K562 (cell line): ENCODE measurements at regions not wholly inside any gene's neighbourhood (a gene's known extent, or its start where the extent isn't known, plus 50 kb on each side); places are given as distances from the start of the nearest gene placed in this dataset.

Experiments
- CREBBP ChIP-seq: IDR thresholded peaks from one replicate; pipeline ENCODE4 v1.6.1; 2012; ENCODE audit warnings: low read depth, mild to moderate bottlenecking, control low read depth, inconsistent platforms, low read length
- KAT8 ChIP-seq: fragments of 450-650 bp; IDR thresholded peaks from 2 replicates; pipeline ENCODE4 v1.6.1; 2016; ENCODE audit warnings: low read depth, mild to moderate bottlenecking
- RUNX1 ChIP-seq: sonication (generic); IDR thresholded peaks from 2 replicates; pipeline ENCODE4 v1.6.1; 2016; ENCODE audit warnings: antibody characterized with exemption, low read depth
- TF ChIP-seq, protein P1 (sequence below): sonication (generic); formaldehyde crosslinking; IDR thresholded peaks from 2 replicates; pipeline ENCODE4 v1.8.0; 2023; ENCODE audit warnings: missing genetic modification reagents, mild to moderate bottlenecking, borderline replicate concordance
- TF ChIP-seq, protein P2 (sequence below): fragments of 250-450 bp; sonication (Bioruptor Pico); IDR thresholded peaks from 2 replicates; pipeline ENCODE4 v1.4.0; 2020; ENCODE audit warnings: mild to moderate bottlenecking, moderate library complexity, borderline replicate concordance

DNA sequence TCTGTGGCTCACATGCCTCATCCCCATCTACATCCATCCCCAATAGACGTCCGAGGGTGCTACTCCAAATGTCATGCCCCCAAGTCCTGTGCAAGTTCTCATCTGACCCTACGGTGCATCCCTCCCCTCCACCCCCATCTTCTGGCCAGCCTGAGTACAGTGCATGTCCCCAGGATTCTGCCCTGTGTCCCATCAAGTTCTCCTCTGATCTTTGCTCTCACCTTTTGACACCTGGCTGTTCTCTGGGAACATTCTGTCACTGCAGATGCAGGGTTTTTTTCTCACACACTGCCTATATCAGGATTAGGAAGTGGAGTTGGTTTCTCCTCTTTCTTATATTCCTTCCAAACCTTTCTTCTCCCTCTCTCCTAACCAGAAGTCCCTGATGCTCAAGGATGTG is 377.2 kb downstream of the GADD45G start (continued):
- TF ChIP-seq, protein P1, sequence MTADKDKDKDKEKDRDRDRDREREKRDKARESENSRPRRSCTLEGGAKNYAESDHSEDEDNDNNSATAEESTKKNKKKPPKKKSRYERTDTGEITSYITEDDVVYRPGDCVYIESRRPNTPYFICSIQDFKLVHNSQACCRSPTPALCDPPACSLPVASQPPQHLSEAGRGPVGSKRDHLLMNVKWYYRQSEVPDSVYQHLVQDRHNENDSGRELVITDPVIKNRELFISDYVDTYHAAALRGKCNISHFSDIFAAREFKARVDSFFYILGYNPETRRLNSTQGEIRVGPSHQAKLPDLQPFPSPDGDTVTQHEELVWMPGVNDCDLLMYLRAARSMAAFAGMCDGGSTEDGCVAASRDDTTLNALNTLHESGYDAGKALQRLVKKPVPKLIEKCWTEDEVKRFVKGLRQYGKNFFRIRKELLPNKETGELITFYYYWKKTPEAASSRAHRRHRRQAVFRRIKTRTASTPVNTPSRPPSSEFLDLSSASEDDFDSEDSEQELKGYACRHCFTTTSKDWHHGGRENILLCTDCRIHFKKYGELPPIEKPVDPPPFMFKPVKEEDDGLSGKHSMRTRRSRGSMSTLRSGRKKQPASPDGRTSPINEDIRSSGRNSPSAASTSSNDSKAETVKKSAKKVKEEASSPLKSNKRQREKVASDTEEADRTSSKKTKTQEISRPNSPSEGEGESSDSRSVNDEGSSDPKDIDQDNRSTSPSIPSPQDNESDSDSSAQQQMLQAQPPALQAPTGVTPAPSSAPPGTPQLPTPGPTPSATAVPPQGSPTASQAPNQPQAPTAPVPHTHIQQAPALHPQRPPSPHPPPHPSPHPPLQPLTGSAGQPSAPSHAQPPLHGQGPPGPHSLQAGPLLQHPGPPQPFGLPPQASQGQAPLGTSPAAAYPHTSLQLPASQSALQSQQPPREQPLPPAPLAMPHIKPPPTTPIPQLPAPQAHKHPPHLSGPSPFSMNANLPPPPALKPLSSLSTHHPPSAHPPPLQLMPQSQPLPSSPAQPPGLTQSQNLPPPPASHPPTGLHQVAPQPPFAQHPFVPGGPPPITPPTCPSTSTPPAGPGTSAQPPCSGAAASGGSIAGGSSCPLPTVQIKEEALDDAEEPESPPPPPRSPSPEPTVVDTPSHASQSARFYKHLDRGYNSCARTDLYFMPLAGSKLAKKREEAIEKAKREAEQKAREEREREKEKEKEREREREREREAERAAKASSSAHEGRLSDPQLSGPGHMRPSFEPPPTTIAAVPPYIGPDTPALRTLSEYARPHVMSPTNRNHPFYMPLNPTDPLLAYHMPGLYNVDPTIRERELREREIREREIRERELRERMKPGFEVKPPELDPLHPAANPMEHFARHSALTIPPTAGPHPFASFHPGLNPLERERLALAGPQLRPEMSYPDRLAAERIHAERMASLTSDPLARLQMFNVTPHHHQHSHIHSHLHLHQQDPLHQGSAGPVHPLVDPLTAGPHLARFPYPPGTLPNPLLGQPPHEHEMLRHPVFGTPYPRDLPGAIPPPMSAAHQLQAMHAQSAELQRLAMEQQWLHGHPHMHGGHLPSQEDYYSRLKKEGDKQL (CRISPR knock-in tag): no peak
- no peak for TF ChIP-seq CREBBP
- no peak for TF ChIP-seq KAT8
- no peak for TF ChIP-seq RUNX1
- TF ChIP-seq, protein P2, sequence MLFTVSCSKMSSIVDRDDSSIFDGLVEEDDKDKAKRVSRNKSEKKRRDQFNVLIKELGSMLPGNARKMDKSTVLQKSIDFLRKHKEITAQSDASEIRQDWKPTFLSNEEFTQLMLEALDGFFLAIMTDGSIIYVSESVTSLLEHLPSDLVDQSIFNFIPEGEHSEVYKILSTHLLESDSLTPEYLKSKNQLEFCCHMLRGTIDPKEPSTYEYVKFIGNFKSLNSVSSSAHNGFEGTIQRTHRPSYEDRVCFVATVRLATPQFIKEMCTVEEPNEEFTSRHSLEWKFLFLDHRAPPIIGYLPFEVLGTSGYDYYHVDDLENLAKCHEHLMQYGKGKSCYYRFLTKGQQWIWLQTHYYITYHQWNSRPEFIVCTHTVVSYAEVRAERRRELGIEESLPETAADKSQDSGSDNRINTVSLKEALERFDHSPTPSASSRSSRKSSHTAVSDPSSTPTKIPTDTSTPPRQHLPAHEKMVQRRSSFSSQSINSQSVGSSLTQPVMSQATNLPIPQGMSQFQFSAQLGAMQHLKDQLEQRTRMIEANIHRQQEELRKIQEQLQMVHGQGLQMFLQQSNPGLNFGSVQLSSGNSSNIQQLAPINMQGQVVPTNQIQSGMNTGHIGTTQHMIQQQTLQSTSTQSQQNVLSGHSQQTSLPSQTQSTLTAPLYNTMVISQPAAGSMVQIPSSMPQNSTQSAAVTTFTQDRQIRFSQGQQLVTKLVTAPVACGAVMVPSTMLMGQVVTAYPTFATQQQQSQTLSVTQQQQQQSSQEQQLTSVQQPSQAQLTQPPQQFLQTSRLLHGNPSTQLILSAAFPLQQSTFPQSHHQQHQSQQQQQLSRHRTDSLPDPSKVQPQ (CRISPR knock-in tag): no peak
